H9 (cell line): ENCODE measurements at regions not wholly inside any gene's neighbourhood (a gene's known extent, or its start where the extent isn't known, plus 50 kb on each side); places are given as distances from the start of the nearest gene placed in this dataset.

Experiments
- DNase-seq: peaks from one replicate; pipeline ENCODE4 v3.0.0-alpha.2; 2017
- H2AFZ ChIP-seq: one replicate; pipeline ENCODE4 v1.6.1; 2013; ENCODE audit warnings: mild to moderate bottlenecking, low read length, control low read depth, moderate library complexity
- H2AK5ac ChIP-seq: 2 replicates; pipeline ENCODE4 v1.6.1; 2013; ENCODE audit warnings: low read length, control low read depth, mixed read lengths; ENCODE audit not compliant: insufficient read length
- H2BK120ac ChIP-seq: one replicate; pipeline ENCODE4 v1.6.1; 2013; ENCODE audit warnings: low read depth, mild to moderate bottlenecking, low read length, control low read depth, inconsistent platforms; ENCODE audit not compliant: poor library complexity, severe bottlenecking
- H2BK12ac ChIP-seq: 2 replicates; pipeline ENCODE4 v1.6.1; 2013; ENCODE audit warnings: low read length, control low read depth, mixed read lengths, low read depth; ENCODE audit not compliant: insufficient read length
- H2BK15ac ChIP-seq: 2 replicates; pipeline ENCODE4 v1.6.1; 2013; ENCODE audit warnings: low read depth, low read length, control low read depth
- H2BK20ac ChIP-seq: one replicate; pipeline ENCODE4 v1.6.1; 2013; ENCODE audit warnings: low read depth, mild to moderate bottlenecking, low read length, control low read depth, inconsistent platforms; ENCODE audit not compliant: poor library complexity, severe bottlenecking
- H2BK5ac ChIP-seq: 2 replicates; pipeline ENCODE4 v1.6.1; 2013; ENCODE audit warnings: low read length, control low read depth, mixed read lengths; ENCODE audit not compliant: insufficient read length
- H3K14ac ChIP-seq: 2 replicates; pipeline ENCODE4 v1.6.1; 2013; ENCODE audit warnings: low read length, control low read depth; ENCODE audit not compliant: insufficient read depth
- H3K18ac ChIP-seq: 2 replicates; pipeline ENCODE4 v1.6.1; 2013; ENCODE audit warnings: low read depth, mild to moderate bottlenecking, mixed read lengths, low read length, control low read depth; ENCODE audit not compliant: insufficient read length
- H3K23ac ChIP-seq: 2 replicates; pipeline ENCODE4 v1.6.1; 2013; ENCODE audit warnings: low read length, control low read depth, mixed read lengths, low read depth; ENCODE audit not compliant: insufficient read length
- H3K23me2 ChIP-seq: 2 replicates; pipeline ENCODE4 v1.6.1; 2013; ENCODE audit warnings: low read depth, mild to moderate bottlenecking, mixed read lengths, low read length, control low read depth; ENCODE audit not compliant: insufficient read length, poor library complexity, severe bottlenecking
- H3K27ac ChIP-seq: 2 replicates; pipeline ENCODE4 v1.5.1; 2013; ENCODE audit warnings: low read length, control low read depth, mixed read lengths, low read depth; ENCODE audit not compliant: insufficient read length
- H3K27me3 ChIP-seq: 2 replicates; pipeline ENCODE4 v1.6.1; 2013; ENCODE audit warnings: low read length, control low read depth, inconsistent platforms; ENCODE audit not compliant: insufficient read depth
- H3K4ac ChIP-seq: 2 replicates; pipeline ENCODE4 v1.6.1; 2013; ENCODE audit warnings: low read depth, mild to moderate bottlenecking, control low read depth, inconsistent platforms, low read length, moderate library complexity
- H3K4me1 ChIP-seq: 2 replicates; pipeline ENCODE4 v1.6.1; 2013; ENCODE audit warnings: low read length, control low read depth, inconsistent platforms; ENCODE audit not compliant: insufficient read depth
- H3K4me2 ChIP-seq: 2 replicates; pipeline ENCODE4 v1.6.1; 2013; ENCODE audit warnings: low read length, control low read depth, mixed read lengths; ENCODE audit not compliant: insufficient read length, insufficient read depth
- H3K56ac ChIP-seq: 2 replicates; pipeline ENCODE4 v1.6.1; 2013; ENCODE audit warnings: low read depth, mild to moderate bottlenecking, mixed read lengths, low read length, control low read depth; ENCODE audit not compliant: insufficient read length
- H3K79me1 ChIP-seq: 2 replicates; pipeline ENCODE4 v1.6.1; 2013; ENCODE audit warnings: low read depth, mild to moderate bottlenecking, moderate library complexity, low read length, control low read depth, inconsistent platforms; ENCODE audit not compliant: insufficient read depth, poor library complexity, severe bottlenecking
- H3K79me2 ChIP-seq: 2 replicates; pipeline ENCODE4 v1.6.1; 2013; ENCODE audit warnings: low read length, control low read depth, inconsistent platforms; ENCODE audit not compliant: insufficient read depth
- H3K9ac ChIP-seq: 2 replicates; pipeline ENCODE4 v1.6.1; 2013; ENCODE audit warnings: low read length, control low read depth, mixed read lengths; ENCODE audit not compliant: insufficient read length; ENCODE audit errors: extremely low read depth
- H3K9me3 ChIP-seq: one replicate; pipeline ENCODE4 v1.6.1; 2013; ENCODE audit warnings: low read depth, low read length, inconsistent platforms; ENCODE audit not compliant: control insufficient read depth
- H3T11ph ChIP-seq: one replicate; pipeline ENCODE4 v1.6.1; 2013; ENCODE audit warnings: mild to moderate bottlenecking, low read length, control low read depth, inconsistent platforms
- H4K20me1 ChIP-seq: one replicate; pipeline ENCODE4 v1.6.1; 2013; ENCODE audit not compliant: control insufficient read depth, insufficient read length, insufficient read depth
- H4K5ac ChIP-seq: 2 replicates; pipeline ENCODE4 v1.6.1; 2013; ENCODE audit warnings: low read depth, mild to moderate bottlenecking, mixed read lengths, low read length, control low read depth; ENCODE audit not compliant: insufficient read length
- H4K8ac ChIP-seq: replicated peaks from 2 replicates; pipeline ENCODE4 v1.6.1; 2013; ENCODE audit warnings: low read length, control low read depth, mixed read lengths, low read depth; ENCODE audit not compliant: insufficient read length
- H4K91ac ChIP-seq: 2 replicates; pipeline ENCODE4 v1.6.1; 2013; ENCODE audit warnings: low read depth, mild to moderate bottlenecking, moderate library complexity, mixed read lengths, low read length, control low read depth; ENCODE audit not compliant: insufficient read length
- H3K27ac Mint-ChIP-seq, 3 experiments: 2 replicates in 2 of 3; 3 replicates in 1 of 3; pipeline ENCODE4 v1.8.0; 2020 to 2021; ENCODE audit warnings: mixed read lengths in 3 of 3, mild to moderate bottlenecking in 1 of 3, moderate library complexity in 1 of 3
- H3K27me3 Mint-ChIP-seq: 2 replicates; pipeline ENCODE4 v1.8.0; 2021; ENCODE audit warnings: low read depth, mild to moderate bottlenecking, moderate library complexity, mixed read lengths
- H3K36me3 Mint-ChIP-seq, 3 experiments: 2 replicates in 2 of 3; 3 replicates in 1 of 3; pipeline ENCODE4 v1.8.0; 2020 to 2021; ENCODE audit warnings: low read depth in 3 of 3, mixed read lengths in 3 of 3; ENCODE audit not compliant: insufficient read depth in 1 of 3
- H3K4me1 Mint-ChIP-seq, 2 experiments: 2 replicates each; pipeline ENCODE4 v1.8.0; 2020; ENCODE audit warnings: mixed read lengths in 2 of 2
- H3K4me3 Mint-ChIP-seq, 2 experiments: 2 replicates in 1 of 2; 3 replicates in 1 of 2; pipeline ENCODE4 v1.8.0; 2020 to 2021; ENCODE audit warnings: mild to moderate bottlenecking in 2 of 2, mixed read lengths in 2 of 2, moderate library complexity in 1 of 2
- H3K9me3 Mint-ChIP-seq, 2 experiments: 2 replicates in 1 of 2; 3 replicates in 1 of 2; pipeline ENCODE4 v1.8.0; 2020; ENCODE audit warnings: mild to moderate bottlenecking in 2 of 2, mixed read lengths in 2 of 2, moderate library complexity in 1 of 2
- CTCF ChIP-seq: fragments of 200-600 bp; sonication (generic); conservative IDR thresholded peaks from 3 replicates; pipeline ENCODE4 v1.8.0; 2021; ENCODE audit warnings: antibody characterized with exemption, mild to moderate bottlenecking
- WGBS: extraction: QIAGEN DNeasy Blood & Tissue Kit; methylation state at CpG from one replicate; pipeline ENCODE4 v1.1.7; 2013; ENCODE audit warnings: missing lambda C conversion rate, low lambda C conversion rate, mixed read lengths; ENCODE audit not compliant: insufficient read length; ENCODE audit errors: extremely low coverage; 5-methylcytosine and 5-hydroxymethylcytosine counted together

- no peak overlapping the region for H3K27ac Mint-ChIP-seq
- Histone ChIP-seq H3K79me1 (no peaks in the 10 kb centered on the region), H3K18ac (no peak overlapping the region), H4K91ac (no peak overlapping the region), H3T11ph (no peak overlapping the region), H2BK12ac (no peak overlapping the region), H4K20me1 (no peaks in the 10 kb centered on the region), H3K23me2 (no peaks in the 10 kb centered on the region), H4K5ac (no peak overlapping the region), H3K4me1 (no peaks in the 10 kb centered on the region), H3K79me2 (no peaks in the 10 kb centered on the region), H2BK120ac (no peak overlapping the region), H2BK15ac (no peak overlapping the region), H2AFZ (no peak overlapping the region), H2AK5ac (no peak overlapping the region), H2BK5ac (no peak overlapping the region), H3K4me2 (no peak overlapping the region), H3K4ac (no peak overlapping the region), H3K9me3 (no peaks in the 10 kb centered on the region), H3K9ac (no peak overlapping the region), H3K23ac (no peak overlapping the region), H3K27ac (no peak overlapping the region), H3K27me3 (no peaks in the 10 kb centered on the region), H3K14ac (no peak overlapping the region), H3K56ac (no peak overlapping the region), H4K8ac (no peak overlapping the region), H2BK20ac (no peak overlapping the region)
- peaks cover 7 to 13% of the 10 kb centered on the region in 2 experiments for H3K4me1 Mint-ChIP-seq
- H3K9me3 Mint-ChIP-seq = no peaks in the 10 kb centered on the region
- no peaks in the 10 kb centered on the region for H3K36me3 Mint-ChIP-seq
- no CpG with 5 or more reads among the region's 3 CpGs for whole genome bisulfite sequencing
- no peak for TF ChIP-seq CTCF
- H3K27me3 Mint-ChIP-seq = no peaks in the 10 kb centered on the region
- H3K4me3 Mint-ChIP-seq = no peak overlapping the region
- no peak for DNase-seq
Observed at GRCh38 chr5:112068593-112068992, 311.6 kb upstream of the NREP start.
